22Rv1 (cell line): ENCODE measurements at regions not wholly inside any gene's neighbourhood (a gene's known extent, or its start where the extent isn't known, plus 50 kb on each side); places are given as distances from the start of the nearest gene placed in this dataset.
"Not testable (repeated sequence)": the region's sequence is repeated elsewhere in the genome, so short reads cannot be mapped to it uniquely, and the experiment has no call there.

Experiments used
- H3K27ac ChIP-seq: fragments of 450-650 bp; 2 replicates; pipeline ENCODE4 v1.5.1; 2017
- CTCF ChIP-seq: fragments of 450-650 bp; IDR thresholded peaks from 2 replicates; pipeline ENCODE4 v1.5.1; 2017; ENCODE audit warnings: mild to moderate bottlenecking
- ZFX ChIP-seq: fragments of 450-650 bp; IDR thresholded peaks from 2 replicates; pipeline ENCODE4 v1.6.1; 2017; ENCODE audit warnings: antibody characterized with exemption, borderline replicate concordance

- TF ChIP-seq ZFX (no peak), CTCF (no peak)
These were observed 127.2 kb upstream of the MARCHF11 start for GRCh38 chr5:16306812-16307211.

GRCh38 chr5:16304846-16305245, 125.3 kb upstream of the MARCHF11 start:
- TF ChIP-seq ZFX (no peak), CTCF (no peak)
- no peak overlapping the region for H3K27ac ChIP-seq

More at GRCh38 chr5:16306812-16307211, 127.2 kb upstream of the MARCHF11 start:
- H3K27ac ChIP-seq = no peak overlapping the region

- H3K27ac ChIP-seq = no peak overlapping the region
- TF ChIP-seq ZFX (no peak), CTCF (no peak)
These were observed 117.4 kb upstream of the MARCHF11 start for GRCh38 chr5:16296946-16297345.

- TF ChIP-seq ZFX (no peak), CTCF (no peak)
- H3K27ac ChIP-seq = no peak overlapping the region
These were observed 112.3 kb upstream of the MARCHF11 start for GRCh38 chr5:16291894-16292293.

- no peak for TF ChIP-seq CTCF
- TF ChIP-seq ZFX = no peak
- no peak overlapping the region for H3K27ac ChIP-seq
These were observed 111.9 kb upstream of the MARCHF11 start for GRCh38 chr5:16291474-16291873.

GRCh38 chr5:16283791-16284190, 104.2 kb upstream of the MARCHF11 start:
- no peak for TF ChIP-seq CTCF
- no peak for TF ChIP-seq ZFX

GRCh38 chr5:16276859-16277258, 97.3 kb upstream of the MARCHF11 start:
- H3K27ac ChIP-seq = not testable (repeated sequence)

More at GRCh38 chr5:16283791-16284190, 104.2 kb upstream of the MARCHF11 start:
- H3K27ac ChIP-seq = no peak overlapping the region

GRCh38 chr5:16271851-16272250, 92.3 kb upstream of the MARCHF11 start:
- H3K27ac ChIP-seq = no peak overlapping the region
- TF ChIP-seq CTCF = no peak
- no peak for TF ChIP-seq ZFX
